K562 (cell line): ENCODE measurements at regions not wholly inside any gene's neighbourhood (a gene's known extent, or its start where the extent isn't known, plus 50 kb on each side); places are given as distances from the start of the nearest gene placed in this dataset.
A peak's percentile ranks its signal among the peaks of the same experiment; 100 is the strongest.

Experiments
- CBX1 ChIP-seq: sonication (generic); IDR thresholded peaks from 2 replicates; pipeline ENCODE4 v1.6.1; 2016; ENCODE audit warnings: antibody characterized with exemption, low read depth, mild to moderate bottlenecking
- CREB1 ChIP-seq, 2 experiments: sonication (generic) in 1 of 2; formaldehyde crosslinking in 1 of 2; IDR thresholded peaks; 2 replicates each; pipeline versions ENCODE4 v1.6.1 to v1.8.0; 2012 to 2022; ENCODE audit warnings: inconsistent platforms in 1 of 2, mild to moderate bottlenecking in 1 of 2, missing genetic modification reagents in 1 of 2, moderate library complexity in 1 of 2
- CREM ChIP-seq: IDR thresholded peaks from 2 replicates; pipeline ENCODE4 v1.6.1; 2014; ENCODE audit warnings: antibody characterized with exemption, low read depth
- CTCF ChIP-seq, 3 experiments: IDR thresholded peaks in 2 of 3; conservative IDR thresholded peaks in 1 of 3; 2 replicates each; pipeline ENCODE4 v1.5.1; 2011 to 2012; ENCODE audit warnings: low read length in 3 of 3, mild to moderate bottlenecking in 3 of 3, control low read depth in 2 of 3, improper control_type of control experiment in 1 of 3, inconsistent platforms in 1 of 3, low read depth in 1 of 3, mixed read lengths in 1 of 3, moderate library complexity in 1 of 3; ENCODE audit not compliant: insufficient read depth in 2 of 3
- DIDO1 ChIP-seq: fragments of 450-650 bp; IDR thresholded peaks from 2 replicates; pipeline ENCODE4 v1.6.1; 2016; ENCODE audit warnings: low read depth, missing biosample characterization, missing genetic modification characterization
- MAFF ChIP-seq: IDR thresholded peaks from 2 replicates; pipeline ENCODE4 v1.6.1; 2012; ENCODE audit warnings: low read length, improper control_type of control experiment
- NONO ChIP-seq, 2 experiments: fragments of 200-400 bp in 1 of 2; fragments of 450-650 bp in 1 of 2; formaldehyde crosslinking in 1 of 2; IDR thresholded peaks; 2 replicates each; pipeline ENCODE4 v1.6.1; 2017; ENCODE audit warnings: low read depth in 2 of 2, mild to moderate bottlenecking in 2 of 2, moderate library complexity in 2 of 2, low read length in 1 of 2
- PML ChIP-seq: IDR thresholded peaks from 2 replicates; pipeline ENCODE4 v1.6.1; 2012; ENCODE audit warnings: low read length, inconsistent platforms
- SIN3B ChIP-seq: fragments of 450-650 bp; IDR thresholded peaks from 2 replicates; pipeline ENCODE4 v1.6.1; 2017; ENCODE audit warnings: low read depth, mild to moderate bottlenecking, moderate library complexity
- SP1 ChIP-seq: sonication (generic); formaldehyde crosslinking; IDR thresholded peaks from 2 replicates; pipeline ENCODE4 v1.8.1; 2022; ENCODE audit warnings: mild to moderate bottlenecking, missing genetic modification reagents
- STAT5A ChIP-seq: IDR thresholded peaks from 2 replicates; pipeline ENCODE4 v1.6.1; 2012; ENCODE audit warnings: low read length, inconsistent platforms, borderline replicate concordance
- TCF3 ChIP-seq: sonication (generic); formaldehyde crosslinking; IDR thresholded peaks from 2 replicates; pipeline ENCODE4 v1.4.0; 2020; ENCODE audit warnings: mild to moderate bottlenecking, missing genetic modification reagents
- TEAD1 ChIP-seq, 2 experiments: fragments of 450-650 bp in 1 of 2; sonication (generic) in 1 of 2; formaldehyde crosslinking; IDR thresholded peaks; 2 replicates each; pipeline versions ENCODE4 v1.4.0 to v1.8.0; 2020 to 2022; ENCODE audit warnings: mild to moderate bottlenecking in 2 of 2, missing genetic modification reagents in 1 of 2
- THRB ChIP-seq: fragments of 450-650 bp; formaldehyde crosslinking; conservative IDR thresholded peaks from 2 replicates; pipeline ENCODE4 v1.4.0; 2022; ENCODE audit warnings: mild to moderate bottlenecking, missing genetic modification characterization
- XRCC5 ChIP-seq: fragments of 200-400 bp; formaldehyde crosslinking; IDR thresholded peaks from 2 replicates; pipeline ENCODE4 v1.6.1; 2017; ENCODE audit warnings: low read depth, mild to moderate bottlenecking, low read length
- ZBTB9 ChIP-seq: fragments of 450-650 bp; formaldehyde crosslinking; IDR thresholded peaks from 2 replicates; pipeline ENCODE4 v1.4.0; 2020; ENCODE audit warnings: mild to moderate bottlenecking, moderate library complexity
- ZC3H11A ChIP-seq: IDR thresholded peaks from 2 replicates; pipeline ENCODE4 v1.6.1; 2012; ENCODE audit warnings: low read depth, low read length, improper control_type of control experiment
- ZFP1 ChIP-seq: fragments of 450-650 bp; formaldehyde crosslinking; IDR thresholded peaks from 2 replicates; pipeline ENCODE4 v1.4.0; 2020; ENCODE audit warnings: mild to moderate bottlenecking, mixed read lengths
- ZFX ChIP-seq: sonication (generic); formaldehyde crosslinking; IDR thresholded peaks from 2 replicates; pipeline ENCODE4 v1.8.0; 2022; ENCODE audit warnings: mild to moderate bottlenecking, missing genetic modification reagents, moderate library complexity
- ZNF12 ChIP-seq: sonication (generic); formaldehyde crosslinking; IDR thresholded peaks from 2 replicates; pipeline ENCODE4 v1.4.0; 2020; ENCODE audit warnings: mild to moderate bottlenecking, missing genetic modification reagents
- ZNF263 ChIP-seq: sonication (generic); formaldehyde crosslinking; IDR thresholded peaks from 2 replicates; pipeline ENCODE4 v1.8.0; 2022; ENCODE audit warnings: mild to moderate bottlenecking, missing genetic modification reagents, borderline replicate concordance
- ZNF384 ChIP-seq: IDR thresholded peaks from 2 replicates; pipeline ENCODE4 v1.6.1; 2012; ENCODE audit warnings: low read depth, low read length, improper control_type of control experiment
- ZNF57 ChIP-seq: fragments of 450-650 bp; formaldehyde crosslinking; IDR thresholded peaks from 2 replicates; pipeline ENCODE4 v1.4.0; 2020; ENCODE audit warnings: mild to moderate bottlenecking, moderate library complexity

- TF ChIP-seq PML (0 out of 2 replicates have a peak, but pooled peaks have one; percentile 15), XRCC5 (peak; percentile 99), THRB (CRISPR knock-in tag) (peak; percentile 5; the same call in 1 of the 2 replicates), ZC3H11A (peak; percentile 75; the same call in 1 of the 2 replicates), ZFP1 (no peak), NONO (IDR thresholded peaks at IDR 0.05; ENCODE audit: low read depth in 2 of 2, low read length in 1 of 2) (0 out of 4 replicates have a peak, but pooled peaks of 1 of the 2 experiments have one; percentile 41), ZNF263 (0 out of 2 replicates have a peak, but pooled peaks have one; percentile 37), CREM (peak; percentile 72), ZFX (CRISPR knock-in tag) (peak; percentile 44), ZNF384 (peak; percentile 70), SIN3B (peak; percentile 22; the same call in 1 of the 2 replicates), TEAD1 (CRISPR knock-in tag; IDR thresholded peaks at IDR 0.05) (peak in 1 of 2 experiments; percentile 79; a peak in 3 of 4 replicates), MAFF (no peak), ZNF12 (no peak), STAT5A (peak; percentile 24; the same call in 1 of the 2 replicates), DIDO1 (tag) (no peak), CBX1 (0 out of 2 replicates have a peak, but pooled peaks have one; percentile 42), SP1 (CRISPR knock-in tag) (0 out of 2 replicates have a peak, but pooled peaks have one; percentile 36), TCF3 (CRISPR knock-in tag) (peak; percentile 36; the same call in 1 of the 2 replicates), ZBTB9 (CRISPR knock-in tag) (0 out of 2 replicates have a peak, but pooled peaks have one; percentile 41), CTCF (IDR thresholded peaks at IDR 0.05 in 2 of 3, conservative IDR thresholded peaks at IDR 0.05 in 1 of 3; ENCODE audit: insufficient read depth in 2 of 3, low read depth in 1 of 3, low read length in 3 of 3) (peak in 1 of 3 experiments; percentile 99; a peak in 2 of 6 replicates), CREB1 (IDR thresholded peaks at IDR 0.05) (no peak; the same call in 1 of the 2 replicates), CREB1 (CRISPR knock-in tag; IDR thresholded peaks at IDR 0.05) (0 out of 2 replicates have a peak, but pooled peaks have one; percentile 33), ZNF57 (CRISPR knock-in tag) (no peak)
These were observed 77.9 kb upstream of the TOP3B start (continued) for GRCh38 chr22:22060200-22061084.
